SKM-1 treated with dmso at 0.1 percent for 144 hours (cell line): ENCODE measurements at regions not wholly inside any gene's neighbourhood (a gene's known extent, or its start where the extent isn't known, plus 50 kb on each side); places are given as distances from the start of the nearest gene placed in this dataset.

Experiments
- DNase-seq: peaks from one replicate; lab custom pipeline; 2025; ENCODE audit not compliant: unreplicated experiment; lab: John Stamatoyannopoulos, UW

- DNase-seq: peak; percentile 73
Measured at GRCh38 chr21:35905096-35905962, 155.0 kb downstream of the SETD4 start.

- no peak for DNase-seq
Measured at GRCh38 chr21:35900539-35900938, 159.8 kb downstream of the SETD4 start.

- DNase-seq: no peak
Measured at GRCh38 chr21:35896060-35896459, 164.3 kb downstream of the SETD4 start.

- DNase-seq: no peak
Measured at GRCh38 chr21:35895598-35895997, 164.7 kb downstream of the SETD4 start.

- DNase-seq: no peak
Measured at GRCh38 chr21:35893156-35893555, 167.2 kb downstream of the SETD4 start.

GRCh38 chr21:35886887-35887286, 173.4 kb downstream of the SETD4 start:
- no peak for DNase-seq

GRCh38 chr21:35885942-35886541, 174.3 kb downstream of the SETD4 start:
- DNase-seq: no peak

- DNase-seq: no peak
Measured at GRCh38 chr21:35882791-35883240, 177.5 kb downstream of the SETD4 start.

GRCh38 chr21:35873441-35873840, 186.9 kb downstream of the SETD4 start:
- DNase-seq: no peak

GRCh38 chr21:35871906-35872305, 188.4 kb downstream of the SETD4 start:
- no peak for DNase-seq

- DNase-seq: no peak
Measured at GRCh38 chr21:35868869-35869223, 191.5 kb downstream of the SETD4 start.

- no peak for DNase-seq
Measured at GRCh38 chr21:35868005-35868868, 192.1 kb downstream of the SETD4 start.

- no peak for DNase-seq
Measured at GRCh38 chr21:35864039-35864438, 196.3 kb downstream of the SETD4 start.

- DNase-seq: no peak
Measured at GRCh38 chr21:35862969-35863368, 197.4 kb downstream of the SETD4 start.

- no peak for DNase-seq
Measured at GRCh38 chr21:35861661-35862060, 198.7 kb downstream of the SETD4 start.

GRCh38 chr21:35860189-35860869, 200.0 kb downstream of the SETD4 start:
- no peak for DNase-seq

- no peak for DNase-seq
Measured at GRCh38 chr21:35859677-35860076, 200.6 kb downstream of the SETD4 start.

GRCh38 chr21:35857095-35857494, 203.2 kb downstream of the SETD4 start:
- no peak for DNase-seq

- DNase-seq: no peak
Measured at GRCh38 chr21:35855484-35855883, 204.8 kb downstream of the SETD4 start.

GRCh38 chr21:35854281-35854680, 206.0 kb downstream of the SETD4 start:
- no peak for DNase-seq
